ENCODE measurements at regions not wholly inside any gene's neighbourhood (a gene's known extent, or its start where the extent isn't known, plus 50 kb on each side); places are given as distances from the start of the nearest gene placed in this dataset.

- no peak for TF ChIP-seq CTCF (IDR thresholded peaks at IDR 0.05; ENCODE audit: extremely low read depth in 1 of 2, insufficient read depth in 1 of 2, low read depth in 1 of 2, low read length in 2 of 2)
- TF ChIP-seq EZH2 (IDR thresholded peaks at IDR 0.05; ENCODE audit: borderline replicate concordance, low read depth, low read length, severe bottlenecking): no peak
- no peak for TF ChIP-seq POLR2A (IDR thresholded peaks at IDR 0.05; ENCODE audit: low read depth, low read length)
- no peak for TF ChIP-seq POLR2AphosphoS5 (IDR thresholded peaks at IDR 0.05; ENCODE audit: insufficient read depth, low read depth, low read length)
Measured at GRCh38 chr5:173453167-173453566, 125.0 kb upstream of the STC2 start.
